HT-29 (cell line): ENCODE measurements at regions not wholly inside any gene's neighbourhood (a gene's known extent, or its start where the extent isn't known, plus 50 kb on each side); places are given as distances from the start of the nearest gene placed in this dataset.

Experiments
- DNase-seq: peaks from one replicate; pipeline ENCODE4 v3.0.0-alpha.2; 2015; ENCODE audit warnings: low spot score

- no peak for DNase-seq
Observed at GRCh38 chr18:24786027-24786426, 325.6 kb downstream of the HRH4 start.

GRCh38 chr18:24790347-24790746 is 329.9 kb downstream of the HRH4 start:
- no peak for DNase-seq

GRCh38 chr18:24791751-24792545 is 331.5 kb downstream of the HRH4 start:
- no peak for DNase-seq

GRCh38 chr18:24793742-24794141 is 333.3 kb downstream of the HRH4 start:
- no peak for DNase-seq

GRCh38 chr18:24795129-24795528 is 334.7 kb downstream of the HRH4 start:
- DNase-seq = no peak

GRCh38 chr18:24797981-24798380 is 337.5 kb downstream of the HRH4 start:
- DNase-seq = no peak

GRCh38 chr18:24799176-24799575 is 338.7 kb downstream of the HRH4 start:
- DNase-seq = no peak

- DNase-seq = no peak
Observed at GRCh38 chr18:24799720-24800119, 339.3 kb downstream of the HRH4 start.

- no peak for DNase-seq
Observed at GRCh38 chr18:24801001-24801400, 340.6 kb downstream of the HRH4 start.

GRCh38 chr18:24802456-24802855 is 342.0 kb downstream of the HRH4 start:
- no peak for DNase-seq

GRCh38 chr18:24805156-24805555 is 344.7 kb downstream of the HRH4 start:
- DNase-seq = no peak

- no peak for DNase-seq
Observed at GRCh38 chr18:24809173-24809950, 348.9 kb downstream of the HRH4 start.

GRCh38 chr18:24810561-24811305 is 350.3 kb downstream of the HRH4 start:
- no peak for DNase-seq

- DNase-seq = no peak
Observed at GRCh38 chr18:24811950-24812681, 351.7 kb downstream of the HRH4 start.

GRCh38 chr18:24814521-24814920 is 354.1 kb downstream of the HRH4 start:
- no peak for DNase-seq

GRCh38 chr18:24817150-24817549 is 356.7 kb downstream of the HRH4 start:
- DNase-seq = no peak

- no peak for DNase-seq
Observed at GRCh38 chr18:24817587-24818371, 357.3 kb downstream of the HRH4 start.

- DNase-seq = no peak
Observed at GRCh38 chr18:24818441-24818840, 358.0 kb downstream of the HRH4 start.

GRCh38 chr18:24819141-24819890 is 358.9 kb downstream of the HRH4 start:
- no peak for DNase-seq

- DNase-seq = no peak
Observed at GRCh38 chr18:24825397-24825796, 365.0 kb downstream of the HRH4 start.
